Epithelial cell of prostate (primary cell): ENCODE measurements at regions not wholly inside any gene's neighbourhood (a gene's known extent, or its start where the extent isn't known, plus 50 kb on each side); places are given as distances from the start of the nearest gene placed in this dataset.
"Not testable (repeated sequence)": the region's sequence is repeated elsewhere in the genome, so short reads cannot be mapped to it uniquely, and the experiment has no call there.

ENCODE experiments used
- DNase-seq: peaks from one replicate; pipeline ENCODE4 v3.0.0-alpha.2; 2011; ENCODE audit warnings: low read depth, low spot score
- H3K27ac ChIP-seq: fragments of 450-650 bp; 2 replicates; pipeline ENCODE4 v1.5.1; 2017; ENCODE audit warnings: mild to moderate bottlenecking

DNA sequence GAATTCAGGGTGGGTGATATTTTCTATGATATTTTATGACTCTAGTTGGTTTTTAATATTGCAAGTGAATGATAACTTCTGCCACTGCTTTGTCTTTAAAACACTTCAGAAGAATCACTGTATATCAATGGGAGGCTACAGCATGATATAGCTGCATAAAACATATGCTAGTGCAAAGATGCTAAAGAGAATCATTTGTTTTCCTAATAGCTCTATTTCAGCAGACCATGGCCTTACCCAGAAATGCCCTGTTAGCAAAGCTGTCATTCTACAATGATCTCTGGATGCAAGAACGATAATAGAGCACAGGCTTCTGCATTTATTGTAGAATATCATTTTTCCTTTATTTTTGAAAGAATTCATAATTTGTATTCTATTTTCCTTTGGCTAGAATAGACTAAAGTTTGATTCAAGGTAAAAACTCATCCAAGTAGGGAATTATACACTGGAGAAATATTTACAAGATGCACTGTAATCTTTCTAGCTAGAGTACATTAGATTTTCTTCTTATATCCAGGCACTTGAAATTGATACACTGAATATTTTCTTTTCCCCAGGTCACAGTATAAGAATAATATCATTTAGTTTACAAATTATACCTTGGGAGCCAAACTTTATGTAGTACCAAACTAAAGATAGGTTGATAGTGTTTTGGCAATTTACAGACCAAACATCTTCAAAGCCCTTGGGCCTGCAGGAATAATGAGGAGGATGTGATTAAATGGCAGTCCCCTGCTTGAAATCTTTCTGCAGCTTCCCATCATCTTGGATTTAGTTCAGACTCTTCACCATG lies 252.6 kb upstream of the LINC00305 start:
- no peak for DNase-seq
- no peak overlapping the region for H3K27ac ChIP-seq

DNA sequence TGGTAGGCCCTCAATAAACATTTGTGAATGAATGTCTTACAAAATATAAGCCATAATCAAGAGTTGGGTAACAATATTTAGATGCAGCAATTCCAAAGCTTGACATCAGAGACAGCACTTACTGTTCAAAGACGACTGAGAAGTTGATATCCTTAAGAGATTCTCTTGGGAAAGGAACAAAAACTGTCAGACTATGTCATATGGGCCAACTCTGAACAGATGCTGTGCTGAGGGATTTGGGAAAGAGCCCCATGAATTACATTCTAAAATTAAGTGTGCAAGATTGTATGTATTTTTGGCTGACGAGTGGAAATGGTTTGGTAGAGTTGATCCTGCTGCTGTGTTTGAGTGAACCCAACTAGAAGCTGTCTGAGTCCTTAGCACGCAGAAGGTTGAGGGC lies 250.7 kb upstream of the LINC00305 start:
- H3K27ac ChIP-seq, result no peak overlapping the region
- no peak for DNase-seq

GRCh38 chr18:64398320-64398719 lies 249.4 kb upstream of the LINC00305 start:
- H3K27ac ChIP-seq, result no peak overlapping the region
- DNase-seq, result no peak

DNA sequence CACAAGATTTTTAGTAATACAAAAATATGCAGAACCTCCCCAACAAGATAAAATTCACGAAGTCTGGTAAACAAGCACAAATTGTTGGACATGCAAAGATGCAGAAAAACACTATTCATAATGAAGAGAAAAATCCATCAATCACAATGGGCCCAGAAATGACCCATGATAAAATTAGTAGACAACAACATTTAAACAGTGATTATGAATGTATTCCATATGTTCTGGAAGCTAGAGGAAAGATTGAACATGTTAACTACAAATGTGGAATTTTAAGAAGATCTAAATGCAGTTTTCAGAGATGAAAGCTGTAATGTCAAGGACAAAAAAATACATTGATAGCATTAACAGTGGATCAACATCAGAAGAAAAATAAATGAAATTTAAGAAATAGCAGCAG lies 243.3 kb upstream of the LINC00305 start:
- no peak overlapping the region for H3K27ac ChIP-seq
- DNase-seq, result no peak

DNA sequence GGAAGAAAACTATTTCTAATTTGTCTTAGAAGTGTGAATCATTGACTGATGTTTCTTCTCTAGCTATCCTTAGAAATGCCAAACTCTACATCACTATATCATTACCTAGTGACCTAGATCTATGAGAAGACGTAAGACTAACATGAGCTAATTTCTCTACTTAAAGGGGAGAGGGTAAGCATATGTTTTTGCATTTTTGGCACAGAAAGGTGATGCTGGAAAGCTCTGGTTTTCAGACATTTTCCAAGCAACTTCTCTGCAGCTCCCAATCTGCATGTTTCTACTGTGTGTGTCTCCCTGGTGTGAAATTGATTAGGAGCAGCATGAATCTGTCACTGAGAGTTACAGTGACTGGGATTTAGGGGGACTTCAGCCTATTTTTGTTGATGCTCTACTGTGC lies 235.2 kb upstream of the LINC00305 start:
- DNase-seq, result no peak
- H3K27ac ChIP-seq, result no peak overlapping the region

DNA sequence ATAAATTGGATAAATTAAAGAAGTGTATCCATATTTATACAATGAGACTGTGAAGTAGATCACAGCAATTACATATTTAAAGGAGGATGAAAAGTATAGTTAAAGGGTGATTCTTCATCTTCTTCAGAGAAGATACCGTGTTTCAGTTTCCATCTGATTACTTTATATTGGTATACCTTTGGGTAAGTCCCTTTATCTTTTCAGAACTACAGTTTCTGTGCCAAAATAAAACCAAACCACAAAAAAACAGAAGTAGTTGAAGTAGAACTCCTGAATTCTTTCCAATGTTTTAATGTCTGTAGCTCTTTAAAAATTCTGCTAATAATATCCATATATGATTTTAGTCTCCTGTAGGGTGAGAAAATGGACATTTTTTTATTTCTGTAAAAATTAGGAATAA lies 231.2 kb upstream of the LINC00305 start:
- DNase-seq, result no peak
- H3K27ac ChIP-seq, result no peak overlapping the region

DNA sequence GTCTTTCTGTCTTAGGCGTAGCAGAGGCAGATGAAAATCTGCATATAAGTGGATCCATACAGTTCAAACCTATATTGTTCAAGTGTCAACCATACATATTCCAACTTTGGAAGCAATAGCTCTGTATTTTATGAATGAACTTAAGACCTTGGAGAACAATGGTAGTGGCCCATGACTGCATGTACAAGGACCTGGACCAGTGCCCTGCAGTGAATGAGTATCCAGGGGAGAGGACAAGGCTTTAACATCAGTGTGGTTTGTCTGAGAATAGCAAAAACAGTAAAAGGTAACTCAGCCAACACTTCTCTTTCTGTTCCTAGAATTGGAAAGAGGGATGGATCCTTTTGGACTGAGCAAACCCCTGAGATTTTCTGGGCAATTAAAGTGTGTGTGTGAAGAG lies 230.8 kb upstream of the LINC00305 start:
- H3K27ac ChIP-seq, result no peak overlapping the region
- DNase-seq, result no peak

DNA sequence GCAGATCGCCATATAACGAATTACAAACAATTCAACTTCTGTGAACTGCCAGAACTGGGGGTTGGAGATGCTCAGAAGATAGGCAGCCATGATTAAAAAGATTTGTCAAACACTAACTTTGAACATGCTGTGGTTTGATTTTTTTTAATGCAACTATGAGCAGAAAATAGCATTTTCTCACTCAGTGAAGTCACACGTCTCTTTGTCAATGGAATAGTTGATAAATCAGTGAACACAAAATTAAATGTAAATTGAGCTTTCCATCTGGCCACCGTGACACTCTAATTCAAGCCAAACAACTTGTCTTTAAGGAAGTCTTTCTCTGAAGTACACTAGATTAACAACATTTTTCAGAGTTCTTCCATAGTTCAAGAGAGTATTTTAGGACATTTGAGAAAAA lies 228.6 kb upstream of the LINC00305 start:
- H3K27ac ChIP-seq, result no peak overlapping the region
- no peak for DNase-seq

DNA sequence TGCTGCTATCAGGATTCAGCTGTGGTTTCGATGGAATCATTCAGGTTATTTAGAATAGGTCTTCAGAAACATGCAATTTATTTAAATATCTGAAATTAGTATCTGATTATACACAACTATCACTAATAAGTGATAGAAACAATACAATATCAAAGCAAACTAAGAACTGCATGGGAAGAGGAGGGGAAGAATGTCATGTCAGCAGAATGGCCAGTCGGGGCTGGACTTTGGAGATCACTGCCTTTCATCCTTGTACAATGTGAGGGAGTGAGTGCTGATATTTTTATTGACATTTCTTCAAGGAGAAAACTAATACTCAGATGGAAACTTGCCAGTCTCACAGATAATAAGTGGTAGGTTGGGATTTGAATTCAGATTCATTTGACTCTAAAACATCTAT lies 224.0 kb upstream of the LINC00305 start:
- DNase-seq, result no peak
- H3K27ac ChIP-seq, result no peak overlapping the region

DNA sequence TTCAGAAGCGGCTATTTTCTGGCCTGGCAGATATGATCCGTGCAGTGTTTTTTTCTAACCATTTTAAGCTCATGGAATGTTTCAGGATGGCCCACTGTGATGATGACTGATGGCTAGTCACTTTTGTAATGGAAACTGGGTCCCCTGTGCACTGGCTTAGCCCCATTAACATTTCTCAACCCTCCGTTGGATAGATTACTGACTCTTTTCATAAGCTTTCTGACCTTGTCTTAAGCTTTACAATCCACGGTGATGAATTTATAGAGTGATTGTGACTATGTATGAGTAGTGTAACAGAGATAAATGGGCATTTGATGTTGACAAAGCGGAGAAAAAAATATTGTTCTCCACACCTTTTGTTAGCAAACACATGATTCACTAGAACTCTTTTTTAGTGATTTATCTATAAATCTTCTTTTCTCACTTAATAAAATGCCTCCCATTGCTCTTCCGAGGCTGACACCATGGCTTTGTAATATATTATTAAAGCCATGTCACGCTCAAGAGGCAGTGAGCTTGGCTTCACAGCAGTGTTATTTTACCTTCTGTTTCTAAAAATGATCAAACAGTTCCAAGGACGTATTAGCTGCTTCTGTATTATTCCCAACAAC lies 221.0 kb upstream of the LINC00305 start:
- H3K27ac ChIP-seq, DNase-seq: not testable (repeated sequence)

DNA sequence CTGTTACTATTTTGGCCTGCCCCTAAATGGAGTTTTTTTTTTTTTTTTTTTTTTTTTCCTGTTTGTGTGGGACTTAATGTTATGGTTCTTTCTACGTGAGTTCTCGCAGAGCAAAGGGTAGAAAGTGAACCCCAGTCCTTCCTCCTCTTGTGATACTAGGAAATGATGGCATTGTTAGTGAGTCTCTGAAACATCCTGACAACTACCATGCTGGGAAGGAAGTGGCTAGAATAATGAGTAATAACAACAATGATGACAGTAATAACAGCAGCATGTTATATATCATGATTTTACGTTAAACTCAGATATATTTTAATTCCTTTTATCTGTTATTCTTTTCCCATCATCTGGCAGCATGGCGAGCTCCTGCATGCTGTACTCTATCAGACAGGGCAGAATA lies 216.2 kb upstream of the LINC00305 start:
- no peak for DNase-seq
- no peak overlapping the region for H3K27ac ChIP-seq

DNA sequence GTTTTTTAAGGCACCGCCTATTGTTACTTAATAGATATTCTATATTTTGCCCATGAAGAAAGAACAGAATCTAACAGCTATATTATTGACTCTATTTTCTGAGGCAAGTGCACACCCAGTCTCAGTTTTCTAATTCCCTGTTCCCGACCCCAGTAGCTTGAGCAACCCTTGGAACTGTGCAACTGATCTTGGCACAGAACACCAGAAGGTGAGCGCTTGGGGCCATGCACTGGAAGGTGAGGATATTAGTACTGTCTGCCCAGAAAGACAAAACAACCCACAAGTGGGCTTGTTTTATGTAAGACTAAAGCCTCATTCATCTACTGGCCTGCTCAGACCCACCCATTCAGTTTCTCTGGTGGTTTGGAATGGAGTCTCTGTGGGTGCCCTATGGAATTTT lies 188.8 kb upstream of the LINC00305 start:
- H3K27ac ChIP-seq, result no peak overlapping the region
- no peak for DNase-seq

GRCh38 chr18:64337018-64337417 lies 188.1 kb upstream of the LINC00305 start:
- no peak overlapping the region for H3K27ac ChIP-seq
- no peak for DNase-seq

GRCh38 chr18:64334748-64335147 lies 185.9 kb upstream of the LINC00305 start:
- no peak for DNase-seq

GRCh38 chr18:64333584-64333983 lies 184.7 kb upstream of the LINC00305 start:
- no peak overlapping the region for H3K27ac ChIP-seq
- DNase-seq, result no peak

More at GRCh38 chr18:64334748-64335147, 185.9 kb upstream of the LINC00305 start:
- H3K27ac ChIP-seq, result no peak overlapping the region

DNA sequence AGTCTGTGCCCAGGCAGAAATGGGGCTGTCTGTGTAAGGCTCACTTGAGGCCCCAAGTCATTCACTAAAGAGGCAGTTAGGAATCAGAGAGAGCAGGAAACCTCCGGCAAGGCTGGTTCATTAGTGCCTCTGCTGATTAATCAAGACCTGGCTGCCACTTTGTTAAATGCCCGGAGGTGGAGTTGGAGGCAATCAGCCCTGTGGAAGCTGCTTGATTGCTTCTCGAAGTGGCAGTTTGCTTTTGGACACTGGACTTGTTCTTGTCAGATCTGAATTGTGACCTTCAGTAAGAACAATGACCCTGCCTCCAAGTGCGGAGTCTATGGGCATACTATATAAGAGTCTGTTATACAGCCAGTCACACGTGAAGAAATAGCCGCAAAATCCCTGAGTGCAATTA lies 183.9 kb upstream of the LINC00305 start:
- no peak overlapping the region for H3K27ac ChIP-seq
- no peak for DNase-seq

DNA sequence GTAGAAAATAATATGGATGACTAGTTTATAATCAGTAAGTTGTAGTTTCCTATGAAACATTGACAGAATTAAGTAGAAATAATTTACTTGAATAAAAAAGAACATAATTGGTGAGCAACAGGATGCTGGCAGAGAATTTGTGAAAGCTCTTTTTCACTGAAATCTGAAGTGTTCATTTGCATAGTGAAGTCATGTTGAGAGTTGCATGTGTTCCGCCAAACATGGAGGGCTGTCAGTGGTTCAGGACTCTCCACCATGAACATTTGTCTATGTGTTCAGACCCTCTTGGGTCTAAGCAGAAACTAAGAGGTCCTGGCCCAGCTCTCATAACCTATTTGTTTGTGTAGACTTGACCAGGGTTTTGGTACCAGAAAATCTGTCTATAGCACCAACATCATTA lies 182.5 kb upstream of the LINC00305 start:
- no peak overlapping the region for H3K27ac ChIP-seq
- no peak for DNase-seq

DNA sequence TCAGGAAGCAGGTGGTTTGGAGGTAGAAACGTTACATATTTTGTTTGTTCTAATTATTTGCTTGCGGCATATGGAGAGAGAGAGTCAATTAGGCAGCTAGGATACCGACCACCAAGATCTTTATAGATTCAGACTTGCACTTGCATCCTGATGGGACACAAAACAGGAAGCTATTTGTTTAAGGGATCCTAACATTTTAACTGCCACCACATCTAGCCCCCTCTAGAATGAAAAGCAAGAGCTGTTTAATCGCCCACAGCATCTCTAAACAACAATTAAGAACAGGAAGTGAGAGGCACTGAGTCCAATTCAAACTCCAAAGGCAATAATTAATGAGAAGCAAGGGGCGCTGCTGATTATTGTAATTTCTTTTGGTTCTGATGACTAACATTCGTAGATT lies 182.0 kb upstream of the LINC00305 start:
- no peak overlapping the region for H3K27ac ChIP-seq
- no peak for DNase-seq

- no peak for DNase-seq
- H3K27ac ChIP-seq, result no peak overlapping the region
Observed at GRCh38 chr18:64330161-64330560, 181.3 kb upstream of the LINC00305 start.

DNA sequence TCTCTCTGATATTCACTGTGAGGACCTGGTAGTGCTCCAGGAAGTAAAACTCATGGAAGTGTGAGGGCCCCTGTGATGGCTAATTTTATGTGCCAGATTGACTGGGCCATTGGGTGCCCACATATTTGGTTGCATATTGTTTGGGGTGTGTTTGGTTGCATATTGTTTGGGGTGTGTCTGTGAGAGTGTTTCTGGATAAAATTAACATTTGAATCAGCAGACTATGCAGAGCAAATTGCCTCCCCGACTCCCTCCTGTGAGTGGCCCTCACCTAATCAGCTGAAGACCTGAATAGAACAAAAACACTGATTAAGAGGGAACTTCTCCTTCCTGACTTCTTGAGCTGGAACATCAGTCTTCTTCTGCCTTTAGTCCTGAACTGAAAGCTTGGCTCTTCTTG lies 173.3 kb upstream of the LINC00305 start:
- H3K27ac ChIP-seq, result no peak overlapping the region
- DNase-seq, result no peak

GRCh38 chr18:64318547-64318946 lies 169.7 kb upstream of the LINC00305 start:
- no peak overlapping the region for H3K27ac ChIP-seq

DNA sequence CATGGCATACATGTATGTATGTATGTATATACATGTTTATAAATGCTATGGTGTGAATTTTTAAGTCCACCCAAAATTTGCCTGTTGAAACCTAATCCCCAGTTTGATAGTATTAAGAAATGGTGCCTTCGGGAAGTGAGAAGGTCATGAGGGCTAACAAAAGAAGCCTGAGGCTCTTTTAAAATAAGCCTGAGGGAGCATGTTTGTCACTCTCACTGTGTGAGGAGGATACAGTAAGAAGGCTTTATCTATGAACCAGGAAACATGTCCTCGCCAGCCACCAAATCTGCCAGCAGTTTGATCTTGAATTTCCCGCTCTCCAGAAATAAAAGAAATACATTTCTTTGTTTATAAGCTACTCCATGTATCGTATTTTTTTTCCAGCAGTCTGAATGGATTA lies 163.0 kb upstream of the LINC00305 start:
- H3K27ac ChIP-seq, result no peak overlapping the region
- no peak for DNase-seq

More at GRCh38 chr18:64318547-64318946, 169.7 kb upstream of the LINC00305 start:
- DNase-seq, result no peak
